Effector memory CD8-positive, alpha-beta T cell (primary cell): ENCODE measurements at regions not wholly inside any gene's neighbourhood (a gene's known extent, or its start where the extent isn't known, plus 50 kb on each side); places are given as distances from the start of the nearest gene placed in this dataset.

Experiments used
- ATAC-seq: fragments of 150-1000 bp; cut with Tn5 transposase; replicated peaks from 2 replicates; pipeline ENCODE4 v1.10.0; 2021; ENCODE audit warnings: mild to moderate bottlenecking, moderate library complexity
- DNase-seq, 3 experiments: peaks; one replicate each; pipeline ENCODE4 v3.0.0; 2021
- H3K27ac Mint-ChIP-seq, 2 donors: one replicate each; pipeline ENCODE4 v1.8.0; 2022; ENCODE audit warnings: mild to moderate bottlenecking in 2 of 2, mixed read lengths in 2 of 2, moderate library complexity in 2 of 2
- H3K27me3 Mint-ChIP-seq, 2 donors: one replicate each; pipeline ENCODE4 v1.8.0; 2022; ENCODE audit warnings: mixed read lengths in 2 of 2
- H3K36me3 Mint-ChIP-seq: one replicate; pipeline ENCODE4 v1.8.0; 2022; ENCODE audit warnings: mild to moderate bottlenecking, moderate library complexity, mixed read lengths; ENCODE audit not compliant: insufficient read depth
- H3K4me1 Mint-ChIP-seq, 2 donors: one replicate each; pipeline ENCODE4 v1.8.0; 2022; ENCODE audit warnings: low read depth in 2 of 2, mixed read lengths in 2 of 2
- H3K4me3 Mint-ChIP-seq, 2 donors: one replicate each; pipeline ENCODE4 v1.8.0; 2022; ENCODE audit warnings: mild to moderate bottlenecking in 2 of 2, mixed read lengths in 2 of 2, moderate library complexity in 2 of 2
- H3K9me3 Mint-ChIP-seq, 2 donors: one replicate each; pipeline ENCODE4 v1.8.0; 2022; ENCODE audit warnings: mixed read lengths in 2 of 2

GRCh38 chr6:137358273-137358672 is 135.9 kb downstream of the OLIG3 start:
- Mint-ChIP-seq H3K36me3 (peaks cover 6% of the 10 kb centered on the region), H3K9me3 (no peaks in the 10 kb centered on the region), H3K27ac (no peak overlapping the region), H3K4me3 (no peak overlapping the region), H3K27me3 (no peaks in the 10 kb centered on the region), H3K4me1 (peaks cover 10 to 23% of the 10 kb centered on the region in 2 donors)
- DNase-seq (no peak), ATAC-seq (no peak)

GRCh38 chr6:137357948-137358266 is 136.3 kb downstream of the OLIG3 start:
- Mint-ChIP-seq H3K27ac (no peak overlapping the region), H3K27me3 (no peaks in the 10 kb centered on the region), H3K4me1 (peaks cover 7 to 23% of the 10 kb centered on the region in 2 donors), H3K4me3 (no peak overlapping the region), H3K36me3 (peaks cover 3% of the 10 kb centered on the region), H3K9me3 (no peaks in the 10 kb centered on the region)
- ATAC-seq = no peak
- no peak for DNase-seq

DNA sequence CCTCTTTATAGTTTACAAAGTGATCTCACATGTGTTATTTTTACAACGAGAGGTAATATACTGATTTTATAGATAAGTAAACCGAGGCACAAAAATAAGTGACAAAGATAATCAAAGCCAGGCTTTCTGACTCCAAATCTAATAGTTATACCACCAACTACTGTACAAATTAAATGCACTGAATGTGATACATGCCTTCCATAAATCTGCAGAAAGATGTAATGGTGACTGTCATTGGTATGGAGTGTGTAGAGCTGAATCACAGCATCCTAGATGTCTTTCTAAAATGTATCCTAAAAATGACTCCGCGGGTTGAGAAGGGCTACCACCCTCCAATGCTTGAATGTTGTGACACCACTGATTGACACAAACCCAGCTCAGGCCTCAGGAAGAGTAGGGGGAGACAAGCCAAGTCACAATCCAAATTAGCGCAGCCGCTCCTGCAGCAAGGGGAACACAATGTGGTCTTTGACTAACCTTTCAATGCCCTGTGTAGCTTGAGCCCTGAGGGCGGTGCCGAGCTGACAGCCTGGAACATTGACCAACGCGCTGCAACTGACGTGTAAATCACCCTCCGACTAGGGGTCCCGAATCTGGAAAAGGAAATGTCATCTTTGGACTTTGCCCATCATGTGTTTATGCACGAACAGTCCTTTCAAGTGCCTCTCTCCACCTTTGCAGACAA is 136.8 kb downstream of the OLIG3 start:
- ATAC-seq (no peak), DNase-seq (no peak)
- H3K4me3 Mint-ChIP-seq = no peak overlapping the region
- H3K27me3 Mint-ChIP-seq = no peaks in the 10 kb centered on the region
- H3K27ac Mint-ChIP-seq = no peak overlapping the region
- peaks cover 7 to 20% of the 10 kb centered on the region in 2 donors for H3K4me1 Mint-ChIP-seq
- H3K9me3 Mint-ChIP-seq = no peaks in the 10 kb centered on the region
- peaks cover 3% of the 10 kb centered on the region for H3K36me3 Mint-ChIP-seq

DNA sequence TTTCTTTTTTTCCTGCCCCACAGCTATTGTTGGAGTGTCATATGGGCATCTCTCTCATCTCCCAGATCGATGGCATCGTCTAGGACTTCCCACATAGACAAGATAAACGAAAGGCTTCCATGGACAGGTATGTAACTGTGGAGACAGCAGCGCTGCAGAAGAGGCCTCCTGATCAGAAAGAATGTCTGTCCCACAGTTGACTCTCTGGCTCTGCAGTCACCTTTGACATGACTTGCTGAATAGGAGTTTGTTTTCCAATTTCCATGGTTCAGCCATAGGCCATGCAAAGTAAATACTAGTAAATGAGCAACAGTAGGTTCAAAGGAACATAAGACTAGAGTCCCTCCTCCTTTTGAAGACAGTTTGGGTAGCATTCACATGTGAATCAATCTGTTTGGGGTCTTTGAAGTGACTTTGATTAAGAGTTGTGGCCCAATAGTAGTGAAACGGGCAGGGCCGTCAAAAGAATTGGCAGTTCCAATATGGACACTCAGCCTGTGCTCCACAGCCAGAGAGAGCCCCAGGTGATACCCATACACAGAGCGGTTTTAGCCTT is 134.7 kb upstream of the IFNGR1 start:
- H3K27me3 Mint-ChIP-seq = no peaks in the 10 kb centered on the region
- H3K4me3 Mint-ChIP-seq = no peak overlapping the region
- peaks cover 3% of the 10 kb centered on the region for H3K36me3 Mint-ChIP-seq
- ATAC-seq (no peak), DNase-seq (no peak)
- peak overlapping the region; percentile 1 to 6 for H3K27ac Mint-ChIP-seq
- no peaks in the 10 kb centered on the region for H3K9me3 Mint-ChIP-seq
- peaks cover 6 to 29% of the 10 kb centered on the region in 2 donors for H3K4me1 Mint-ChIP-seq

DNA sequence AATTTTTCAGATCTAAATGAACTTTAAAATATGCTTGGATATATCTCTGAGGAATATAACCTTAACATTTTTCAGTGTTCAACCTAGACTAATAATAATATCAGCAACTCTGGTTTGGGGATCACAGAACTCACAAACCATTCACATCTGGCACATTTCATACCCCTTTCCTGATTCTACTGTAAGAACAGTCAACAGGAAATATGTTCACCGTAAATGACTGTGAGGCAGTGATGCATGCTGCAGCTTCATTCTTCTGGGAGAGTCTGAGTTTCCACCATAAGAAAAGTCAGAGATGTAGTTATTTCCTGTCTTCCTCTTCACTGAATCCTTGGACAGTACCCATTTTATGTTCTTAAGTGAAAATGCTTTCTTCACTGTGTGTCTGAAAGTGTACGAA is 134.2 kb upstream of the IFNGR1 start:
- Mint-ChIP-seq H3K27me3 (no peaks in the 10 kb centered on the region), H3K9me3 (no peaks in the 10 kb centered on the region), H3K36me3 (no peaks in the 10 kb centered on the region), H3K27ac (peak overlapping the region; percentile 1 to 6), H3K4me1 (peaks cover 6 to 29% of the 10 kb centered on the region in 2 donors), H3K4me3 (no peak overlapping the region)
- ATAC-seq = peak; percentile 29
- no peak for DNase-seq

DNA sequence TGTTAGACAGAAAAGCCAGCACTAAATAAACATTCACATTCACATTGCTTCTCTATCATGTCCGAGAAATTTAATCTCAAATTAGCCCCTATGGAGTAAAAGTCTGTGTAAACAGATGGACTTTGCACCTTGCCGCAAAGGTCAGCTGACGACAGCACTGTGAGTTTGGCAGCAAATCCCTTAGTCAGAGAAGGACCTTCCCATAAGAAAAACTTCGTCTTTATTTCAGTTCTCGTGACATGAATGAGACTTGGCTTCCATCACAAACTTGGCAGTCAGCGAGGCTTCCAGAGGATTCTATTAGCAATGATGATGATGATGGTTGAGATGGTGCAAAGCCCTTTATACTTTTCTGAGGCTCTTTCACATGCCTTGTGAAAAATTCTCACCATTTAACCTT is 133.7 kb upstream of the IFNGR1 start:
- H3K36me3 Mint-ChIP-seq = no peaks in the 10 kb centered on the region
- no peak for DNase-seq
- H3K27ac Mint-ChIP-seq = peak overlapping the region; percentile 1 to 6
- no peaks in the 10 kb centered on the region for H3K27me3 Mint-ChIP-seq
- H3K4me1 Mint-ChIP-seq = peaks cover 6 to 29% of the 10 kb centered on the region in 2 donors
- H3K4me3 Mint-ChIP-seq = no peak overlapping the region
- no peak for ATAC-seq
- no peaks in the 10 kb centered on the region for H3K9me3 Mint-ChIP-seq

GRCh38 chr6:137351890-137352289 is 132.7 kb upstream of the IFNGR1 start:
- Mint-ChIP-seq H3K4me3 (no peak overlapping the region), H3K27ac (no peak overlapping the region)
- DNase-seq = no peak

GRCh38 chr6:137350857-137351256 is 131.7 kb upstream of the IFNGR1 start:
- H3K27me3 Mint-ChIP-seq = no peaks in the 10 kb centered on the region
- ATAC-seq (no peak), DNase-seq (no peak)
- no peaks in the 10 kb centered on the region for H3K9me3 Mint-ChIP-seq
- peaks cover 6 to 29% of the 10 kb centered on the region in 2 donors for H3K4me1 Mint-ChIP-seq
- no peak overlapping the region for H3K4me3 Mint-ChIP-seq
- no peak overlapping the region for H3K27ac Mint-ChIP-seq
- no peaks in the 10 kb centered on the region for H3K36me3 Mint-ChIP-seq

More at GRCh38 chr6:137351890-137352289, 132.7 kb upstream of the IFNGR1 start:
- ATAC-seq = peak; percentile 22
- H3K27me3 Mint-ChIP-seq = no peaks in the 10 kb centered on the region
- peaks cover 6 to 29% of the 10 kb centered on the region in 2 donors for H3K4me1 Mint-ChIP-seq
- no peaks in the 10 kb centered on the region for H3K36me3 Mint-ChIP-seq
- no peaks in the 10 kb centered on the region for H3K9me3 Mint-ChIP-seq

GRCh38 chr6:137349856-137350830 is 131.0 kb upstream of the IFNGR1 start:
- Mint-ChIP-seq H3K27me3 (no peaks in the 10 kb centered on the region), H3K27ac (no peak overlapping the region), H3K9me3 (no peaks in the 10 kb centered on the region), H3K36me3 (no peaks in the 10 kb centered on the region), H3K4me3 (no peak overlapping the region), H3K4me1 (peaks cover 6 to 29% of the 10 kb centered on the region in 2 donors)
- DNase-seq (no peak), ATAC-seq (no peak)

GRCh38 chr6:137348777-137349176 is 129.6 kb upstream of the IFNGR1 start:
- DNase-seq (no peak), ATAC-seq (no peak)
- Mint-ChIP-seq H3K4me3 (no peak overlapping the region), H3K9me3 (no peaks in the 10 kb centered on the region), H3K27ac (no peak overlapping the region), H3K27me3 (no peaks in the 10 kb centered on the region), H3K36me3 (no peaks in the 10 kb centered on the region), H3K4me1 (peaks cover 6 to 25% of the 10 kb centered on the region in 2 donors)

- no peak for DNase-seq
- Mint-ChIP-seq H3K27ac (peak overlapping the region; percentile 84 to 93), H3K9me3 (no peaks in the 10 kb centered on the region), H3K4me3 (peak overlapping the region; percentile 77 to 78), H3K27me3 (no peaks in the 10 kb centered on the region), H3K4me1 (peaks cover 3 to 21% of the 10 kb centered on the region in 2 donors), H3K36me3 (no peaks in the 10 kb centered on the region)
- no peak for ATAC-seq
Measured at GRCh38 chr6:137343241-137343640, 124.1 kb upstream of the IFNGR1 start.

DNA sequence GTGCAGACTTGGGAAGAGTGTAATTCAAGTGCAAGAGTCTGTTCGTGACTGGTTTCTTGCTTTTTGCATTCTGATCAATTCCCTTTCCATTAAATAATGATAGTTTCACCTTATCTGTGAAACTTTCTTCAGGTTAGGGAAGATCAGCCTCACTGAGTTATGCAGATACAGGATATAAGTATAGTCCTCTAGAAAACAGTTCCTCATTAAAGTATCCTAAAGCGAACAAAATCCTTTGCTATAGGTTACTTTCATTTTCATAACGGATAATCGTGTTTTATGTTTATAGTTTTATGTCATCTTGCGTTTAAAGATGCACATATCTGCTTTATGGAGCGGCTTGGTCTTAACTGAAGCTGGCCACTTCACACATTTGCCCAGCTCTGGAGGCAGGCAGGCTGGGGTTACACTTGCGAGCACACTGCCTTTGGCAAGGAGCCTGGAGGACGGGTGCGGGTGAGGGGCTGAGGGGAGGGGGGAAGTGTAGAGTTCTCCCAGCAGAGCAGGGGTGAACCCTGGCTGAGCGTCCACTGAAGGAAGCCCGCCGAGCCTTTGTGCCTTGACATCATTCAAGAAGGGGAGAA is 123.5 kb upstream of the IFNGR1 start:
- DNase-seq = no peak
- Mint-ChIP-seq H3K4me3 (peak overlapping the region; percentile 77 to 78), H3K9me3 (no peaks in the 10 kb centered on the region), H3K27ac (peak overlapping the region; percentile 84 to 93), H3K4me1 (peaks cover 3 to 21% of the 10 kb centered on the region in 2 donors), H3K36me3 (no peaks in the 10 kb centered on the region), H3K27me3 (no peaks in the 10 kb centered on the region)
- ATAC-seq = peak; percentile 28

DNA sequence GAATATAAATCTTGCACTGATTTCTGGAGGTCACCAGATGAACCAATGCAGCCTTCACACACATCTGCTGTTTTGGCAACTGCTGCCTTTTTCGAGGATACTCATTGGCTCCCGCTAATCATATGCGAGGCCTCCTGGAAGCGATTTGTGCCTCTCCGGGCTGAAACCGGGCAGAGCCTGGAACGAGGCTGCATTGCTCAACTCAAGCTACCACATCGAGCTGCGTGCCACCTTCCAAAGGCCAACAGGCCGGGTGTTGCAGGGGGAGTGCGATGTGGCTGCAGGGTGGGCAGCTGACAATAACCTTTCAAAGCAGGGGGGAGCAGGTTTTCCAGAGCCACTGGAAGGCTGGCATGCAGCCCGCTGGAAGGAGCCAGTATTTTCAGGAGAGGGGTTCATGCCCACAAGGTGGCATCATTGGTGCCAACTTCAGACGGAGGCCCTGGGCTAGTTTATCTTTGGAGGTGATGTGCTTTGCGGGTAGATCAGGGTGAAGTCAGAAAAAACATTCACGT is 122.6 kb upstream of the IFNGR1 start:
- Mint-ChIP-seq H3K9me3 (no peaks in the 10 kb centered on the region), H3K27ac (peak overlapping the region; percentile 84 to 93), H3K4me1 (peaks cover 3 to 21% of the 10 kb centered on the region in 2 donors), H3K4me3 (peak overlapping the region; percentile 77 to 78), H3K36me3 (no peaks in the 10 kb centered on the region), H3K27me3 (no peaks in the 10 kb centered on the region)
- DNase-seq = peak; percentile 40 to 47 (median 45)
- peak; percentile 91 for ATAC-seq
